ENCODE measurements at regions not wholly inside any gene's neighbourhood (a gene's known extent, or its start where the extent isn't known, plus 50 kb on each side); places are given as distances from the start of the nearest gene placed in this dataset.

- ChIA-PET POLR2A (ENCODE audit: unreplicated experiment) (no interaction called here), CTCF (no interaction called here)
- no peaks in the 10 kb centered on the region for H3K9me2 ChIP-seq (ENCODE audit: insufficient read depth)
- no peak overlapping the region for H2AFZ ChIP-seq
- no peak overlapping the region for H3K4me2 ChIP-seq
- intact Hi-C loops (cut with micrococcal nuclease; ENCODE audit: unreplicated experiment) = loop anchor here (10.0 kb wide), 1 partner anchor 89 kb away; no protein-coding TSS in a partner anchor
- no peaks in the 10 kb centered on the region for H3K4me1 ChIP-seq (replicated peaks; ENCODE audit: insufficient read depth)
- H3K36me3 ChIP-seq (ENCODE audit: low read depth) = no peaks in the 10 kb centered on the region
- H4K20me1 ChIP-seq (ENCODE audit: insufficient read depth) = no peaks in the 10 kb centered on the region
- no peak for TF ChIP-seq CTCF (conservative IDR thresholded peaks at IDR 0.05)
- TF ChIP-seq EZH2 (IDR thresholded peaks at IDR 0.05; ENCODE audit: low read depth) = no peak
- no peak overlapping the region for H3K4me3 ChIP-seq
- no peaks in the 10 kb centered on the region for H3K79me2 ChIP-seq (ENCODE audit: low read depth)
- no TSS peak for BruUV-seq (replicated peaks)
- DNase-seq = no peak
- no peaks in the 10 kb centered on the region for H3F3A ChIP-seq (ENCODE audit: insufficient read depth, low read depth)
- H3K27me3 ChIP-seq (ENCODE audit: insufficient read depth, low read depth) = no peaks in the 10 kb centered on the region
- no peaks in the 10 kb centered on the region for H3K9me3 ChIP-seq (ENCODE audit: insufficient read depth, low read depth)
- H3K27ac ChIP-seq = no peak overlapping the region
Measured at GRCh38 chr5:54656261-54656728, 138.7 kb downstream of the SNX18 start.

GRCh38 chr5:54655761-54656160, 138.2 kb downstream of the SNX18 start:
- Histone ChIP-seq H3K27me3 (ENCODE audit: insufficient read depth, low read depth) (no peaks in the 10 kb centered on the region), H3K9me3 (ENCODE audit: insufficient read depth, low read depth) (no peaks in the 10 kb centered on the region), H3K79me2 (ENCODE audit: low read depth) (no peaks in the 10 kb centered on the region), H3K9me2 (ENCODE audit: insufficient read depth) (no peaks in the 10 kb centered on the region), H3K4me2 (no peak overlapping the region), H3K4me3 (no peak overlapping the region), H2AFZ (no peak overlapping the region), H3F3A (ENCODE audit: insufficient read depth, low read depth) (no peaks in the 10 kb centered on the region), H4K20me1 (ENCODE audit: insufficient read depth) (no peaks in the 10 kb centered on the region), H3K4me1 (replicated peaks; ENCODE audit: insufficient read depth) (no peaks in the 10 kb centered on the region), H3K36me3 (ENCODE audit: low read depth) (no peaks in the 10 kb centered on the region), H3K27ac (no peak overlapping the region)
- intact Hi-C loops (cut with micrococcal nuclease; ENCODE audit: unreplicated experiment) = loop anchor here (10.0 kb wide), 1 partner anchor 89 kb away; no protein-coding TSS in a partner anchor
- CTCF ChIA-PET = no interaction called here
- TF ChIP-seq CTCF (conservative IDR thresholded peaks at IDR 0.05) (no peak), EZH2 (IDR thresholded peaks at IDR 0.05; ENCODE audit: low read depth) (no peak)
- no peak for DNase-seq
- no TSS peak for BruUV-seq (replicated peaks)
- POLR2A ChIA-PET (ENCODE audit: unreplicated experiment) = no interaction called here

- H3F3A ChIP-seq (ENCODE audit: insufficient read depth, low read depth) = no peaks in the 10 kb centered on the region
- H4K20me1 ChIP-seq (ENCODE audit: insufficient read depth) = no peaks in the 10 kb centered on the region
- intact Hi-C loops (cut with micrococcal nuclease; ENCODE audit: unreplicated experiment) = loop anchor here (10.0 kb wide), 1 partner anchor 90 kb away; no protein-coding TSS in a partner anchor
- no peak overlapping the region for H2AFZ ChIP-seq
- no peaks in the 10 kb centered on the region for H3K9me3 ChIP-seq (ENCODE audit: insufficient read depth, low read depth)
- no peak for DNase-seq
- H3K9me2 ChIP-seq (ENCODE audit: insufficient read depth) = no peaks in the 10 kb centered on the region
- H3K27me3 ChIP-seq (ENCODE audit: insufficient read depth, low read depth) = no peaks in the 10 kb centered on the region
- no peak overlapping the region for H3K27ac ChIP-seq
- H3K79me2 ChIP-seq (ENCODE audit: low read depth) = no peaks in the 10 kb centered on the region
- ChIA-PET POLR2A (ENCODE audit: unreplicated experiment) (no interaction called here), CTCF (no interaction called here)
- H3K4me2 ChIP-seq = no peak overlapping the region
- BruUV-seq (replicated peaks) = no TSS peak
- H3K4me1 ChIP-seq (replicated peaks; ENCODE audit: insufficient read depth) = no peaks in the 10 kb centered on the region
- no peak overlapping the region for H3K4me3 ChIP-seq
- H3K36me3 ChIP-seq (ENCODE audit: low read depth) = no peaks in the 10 kb centered on the region
- TF ChIP-seq CTCF (conservative IDR thresholded peaks at IDR 0.05) (no peak), EZH2 (IDR thresholded peaks at IDR 0.05; ENCODE audit: low read depth) (no peak)
Measured at GRCh38 chr5:54655266-54655665, 137.7 kb downstream of the SNX18 start.

Data from PC-9 (cell line).